ENCODE measurements at regions not wholly inside any gene's neighbourhood (a gene's known extent, or its start where the extent isn't known, plus 50 kb on each side); places are given as distances from the start of the nearest gene placed in this dataset.
"Not testable (repeated sequence)": the region's sequence is repeated elsewhere in the genome, so short reads cannot be mapped to it uniquely, and the experiment has no call there.

GRCh38 chr6:141252828-141253608 lies 879.7 kb upstream of the GJE1 start:
- no peak for DNase-seq (ENCODE audit: low read depth, low spot score)

DNA sequence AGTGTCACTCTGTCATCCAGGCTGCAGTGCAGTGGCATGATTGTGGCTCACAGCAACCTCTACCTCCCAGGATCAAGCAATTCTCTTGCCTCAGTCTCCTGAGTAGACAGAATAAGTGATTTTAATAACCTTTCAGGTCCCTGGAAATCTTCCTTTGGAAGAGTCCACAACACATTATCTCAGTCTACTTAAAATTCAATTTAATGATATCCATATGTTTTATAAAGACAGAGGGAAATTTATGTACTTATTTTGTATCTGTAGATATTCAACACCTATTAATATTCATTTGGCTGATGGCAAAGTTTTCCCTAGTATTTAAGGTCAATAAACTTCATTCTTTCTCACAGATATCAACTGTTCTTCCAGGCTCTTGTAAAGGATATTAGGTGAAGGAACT lies 881.4 kb upstream of the GJE1 start:
- no peak for DNase-seq (ENCODE audit: low read depth, low spot score)

GRCh38 chr6:141248021-141248799 lies 884.5 kb upstream of the GJE1 start:
- no peak for DNase-seq (ENCODE audit: low read depth, low spot score)

GRCh38 chr6:141244366-141244765 lies 888.4 kb upstream of the GJE1 start:
- DNase-seq (ENCODE audit: low read depth, low spot score): no peak

DNA sequence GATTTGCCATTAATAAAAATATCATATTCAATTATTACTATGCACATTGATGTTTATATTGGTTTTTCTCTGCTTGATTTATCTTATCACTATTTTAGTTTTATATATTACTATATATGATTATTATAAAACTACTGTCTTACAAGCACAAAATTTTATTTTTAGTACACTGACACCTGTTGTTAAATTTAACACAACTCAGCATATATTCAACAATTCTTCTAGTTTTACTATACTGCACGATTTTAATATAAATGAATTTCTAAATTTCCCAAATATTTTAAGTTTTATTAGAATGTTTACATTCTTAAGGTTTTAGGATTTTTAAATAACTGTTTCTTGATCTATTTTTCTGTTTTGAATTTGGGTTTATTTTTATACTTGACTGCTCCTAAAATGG lies 889.8 kb upstream of the GJE1 start:
- no peak for DNase-seq (ENCODE audit: low read depth, low spot score)

DNA sequence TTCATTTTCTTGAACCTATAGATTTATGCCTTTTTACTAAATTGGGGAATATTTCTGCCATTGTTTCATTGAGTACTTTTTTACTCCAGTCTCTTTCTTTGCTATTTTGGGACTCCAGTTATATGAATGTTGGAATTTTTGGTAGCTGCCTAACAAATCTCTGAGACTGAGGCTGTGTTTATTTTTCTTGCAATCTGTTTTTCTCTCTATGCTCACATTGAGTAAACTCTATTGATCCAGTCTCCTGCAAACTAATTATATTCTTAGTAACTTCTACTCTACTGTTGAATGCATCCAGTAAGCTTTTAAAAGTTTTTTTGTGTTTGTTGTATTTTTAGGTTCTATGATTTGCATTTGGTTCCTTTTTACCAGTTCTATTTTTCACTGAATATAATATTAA lies 903.4 kb upstream of the GJE1 start:
- DNase-seq (ENCODE audit: low read depth, low spot score): no peak

DNA sequence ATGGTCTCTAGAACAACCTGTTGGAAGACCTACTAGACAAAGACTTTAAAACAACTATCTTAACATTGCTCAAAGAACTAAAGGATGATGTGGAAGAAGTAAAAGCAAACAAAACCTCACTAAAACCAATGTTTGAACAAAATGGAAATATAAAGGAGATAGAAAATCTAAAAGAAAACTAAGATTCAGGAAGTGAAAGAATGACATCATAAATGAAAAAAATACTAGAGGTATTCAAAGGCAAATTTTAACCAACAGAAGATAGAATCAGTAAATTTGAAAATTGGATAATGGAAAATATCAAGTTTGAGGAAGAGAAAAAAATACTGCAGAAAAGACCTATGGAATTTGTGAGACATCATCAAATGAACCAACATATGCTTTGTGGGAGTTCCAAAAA lies 914.1 kb upstream of the GJE1 start:
- no peak for DNase-seq (ENCODE audit: low read depth, low spot score)

DNA sequence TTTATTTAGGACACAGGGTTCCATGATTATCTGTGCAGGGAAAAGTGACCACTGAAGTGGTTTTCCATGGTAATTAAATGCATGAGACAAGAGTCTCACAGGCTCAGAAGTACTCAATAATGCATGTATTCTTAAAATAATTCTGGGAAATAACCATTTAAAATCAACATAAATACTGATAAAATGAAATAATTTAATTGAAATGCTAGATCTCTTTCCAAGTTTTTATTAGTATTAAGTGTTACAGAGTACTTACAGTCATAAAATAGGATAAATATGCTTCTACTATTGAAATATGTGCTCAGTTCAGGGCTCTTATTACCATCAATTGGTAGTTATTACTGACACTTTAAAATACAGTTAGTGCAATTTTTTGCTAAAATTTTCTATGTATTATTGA lies 916.0 kb upstream of the GJE1 start:
- DNase-seq (ENCODE audit: low read depth, low spot score): no peak

GRCh38 chr6:141212296-141212695 lies 920.4 kb upstream of the GJE1 start:
- DNase-seq (ENCODE audit: low read depth, low spot score): peak; percentile 8

GRCh38 chr6:141211845-141212244 lies 920.9 kb upstream of the GJE1 start:
- no peak for DNase-seq (ENCODE audit: low read depth, low spot score)

DNA sequence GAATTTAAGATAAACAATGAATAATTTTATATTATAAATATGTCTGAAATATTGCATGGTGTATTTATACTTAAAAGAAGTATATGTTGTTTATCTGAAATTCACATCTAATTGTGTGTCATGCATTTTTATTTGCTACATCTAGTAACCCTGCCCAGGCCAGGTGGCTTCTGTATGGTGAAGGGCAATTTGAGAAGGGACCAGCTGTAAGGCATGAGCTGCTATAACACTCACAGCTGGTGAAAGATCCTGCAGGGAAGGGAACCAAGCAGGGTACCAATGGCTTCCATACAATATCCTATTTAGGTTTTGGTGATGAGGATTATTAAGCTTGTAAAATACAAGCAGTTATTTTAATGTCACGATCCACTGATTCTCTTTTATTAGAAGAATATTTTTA lies 921.8 kb upstream of the GJE1 start:
- no peak for DNase-seq (ENCODE audit: low read depth, low spot score)

DNA sequence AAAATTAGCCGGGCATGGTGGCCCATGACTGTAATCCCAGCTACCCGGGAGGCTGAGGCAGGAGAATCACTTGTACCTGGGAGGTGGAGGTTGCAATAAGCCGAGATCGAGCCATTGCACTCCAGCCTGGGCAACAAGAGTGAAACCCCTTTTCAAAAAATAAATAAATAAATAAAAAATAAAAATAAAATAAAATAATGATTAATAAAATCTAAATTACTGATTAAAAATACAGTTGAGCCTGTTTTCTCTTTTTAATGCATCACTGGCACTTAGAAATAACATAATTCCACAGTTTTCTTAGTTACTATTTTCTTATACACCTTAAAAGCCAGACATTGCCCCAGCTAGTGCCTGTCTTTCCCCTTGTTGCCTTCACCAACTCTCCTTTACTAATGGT lies 922.8 kb upstream of the GJE1 start:
- DNase-seq (ENCODE audit: low read depth, low spot score): no peak

DNA sequence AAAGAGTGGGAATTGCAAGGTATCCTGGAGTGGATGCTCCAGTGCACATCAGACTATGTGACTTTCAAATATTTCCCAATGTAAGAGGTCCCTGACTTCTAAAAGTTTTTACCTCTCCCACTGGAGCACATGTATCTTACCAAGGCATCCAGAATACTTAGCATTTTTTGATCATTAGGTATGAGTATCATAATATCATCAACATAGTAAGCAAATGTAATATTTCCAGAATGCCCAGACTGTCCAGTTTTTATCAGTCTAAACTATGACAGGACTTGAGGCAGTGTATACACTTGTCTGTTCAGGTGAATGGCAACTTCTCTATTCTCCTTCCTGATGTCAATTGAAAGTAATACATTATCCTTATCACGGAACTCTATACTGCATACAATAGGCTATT lies 924.6 kb upstream of the GJE1 start:
- DNase-seq (ENCODE audit: low read depth, low spot score): no peak

GRCh38 chr6:141203902-141204575 lies 928.7 kb upstream of the GJE1 start:
- DNase-seq (ENCODE audit: low read depth, low spot score): no peak

- no peak for DNase-seq (ENCODE audit: low read depth, low spot score)
Observed at GRCh38 chr6:141202626-141203025, 930.1 kb upstream of the GJE1 start.

GRCh38 chr6:141199074-141199473 lies 933.7 kb upstream of the GJE1 start:
- peak; percentile 20 for DNase-seq (ENCODE audit: low read depth, low spot score)

GRCh38 chr6:141195251-141195832 lies 937.4 kb upstream of the GJE1 start:
- DNase-seq (ENCODE audit: low read depth, low spot score): peak; percentile 56

GRCh38 chr6:141183368-141183767 lies 949.4 kb upstream of the GJE1 start:
- DNase-seq (ENCODE audit: low read depth, low spot score): no peak

DNA sequence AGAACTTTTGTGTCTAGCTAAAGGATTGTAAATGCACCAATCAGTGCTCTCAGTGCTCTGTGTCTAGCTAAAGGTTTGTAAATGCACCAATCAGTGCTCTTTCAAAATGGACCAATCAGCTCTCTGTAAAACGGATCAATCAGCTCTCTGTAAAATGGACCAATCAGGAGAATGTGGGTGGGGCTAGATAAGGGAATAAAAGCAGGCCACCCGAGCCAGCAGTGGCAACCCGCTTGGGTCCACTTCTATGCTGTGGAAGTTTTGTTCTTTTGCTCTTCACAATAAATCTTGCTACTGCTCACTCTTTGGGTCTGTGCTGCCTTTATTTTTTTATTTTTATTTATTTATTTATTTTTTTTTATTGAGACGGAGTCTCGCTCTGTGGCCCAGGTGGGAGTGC lies 957.3 kb upstream of the GJE1 start:
- not testable (repeated sequence) for DNase-seq (ENCODE audit: low read depth, low spot score)

- DNase-seq (ENCODE audit: low read depth, low spot score): no peak
Observed at GRCh38 chr6:141174932-141175331, 957.8 kb upstream of the GJE1 start.

- DNase-seq (ENCODE audit: low read depth, low spot score): no peak
Observed at GRCh38 chr6:141173529-141173928, 959.2 kb upstream of the GJE1 start.

DNA sequence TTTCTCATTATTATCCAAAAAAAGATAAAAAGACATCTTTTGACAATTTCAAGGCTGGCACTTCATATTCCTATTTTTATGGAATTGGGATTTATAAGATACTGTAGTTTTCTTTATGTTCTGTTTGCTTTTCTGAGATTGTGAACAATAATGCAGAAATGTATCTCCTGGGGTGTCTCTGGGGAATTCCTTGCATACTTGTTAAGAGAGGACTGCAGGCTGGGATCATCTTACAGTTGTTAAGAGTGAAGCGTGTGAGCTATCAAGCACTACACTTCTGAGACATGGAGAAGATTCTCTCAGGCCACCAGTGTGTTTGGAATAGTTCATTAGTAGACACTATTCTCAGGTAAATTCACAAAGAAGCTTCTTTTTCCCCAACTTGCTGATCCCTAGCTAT lies 963.3 kb upstream of the GJE1 start:
- no peak for DNase-seq (ENCODE audit: low read depth, low spot score)

All from ELF-1 (cell line).